Vagina (tissue), 2 donors: ENCODE measurements at regions not wholly inside any gene's neighbourhood (a gene's known extent, or its start where the extent isn't known, plus 50 kb on each side); places are given as distances from the start of the nearest gene placed in this dataset.
"Not testable (repeated sequence)": the region's sequence is repeated elsewhere in the genome, so short reads cannot be mapped to it uniquely, and the experiment has no call there.

ENCODE experiments used
- DNase-seq, 2 donors: peaks; one replicate each; pipeline ENCODE4 v3.0.0-alpha.2; 2017; ENCODE audit errors: extremely low spot score in 2 of 2
- H3K27ac ChIP-seq: fragments of 200-600 bp; sonication (generic); one replicate; pipeline ENCODE4 v1.5.1; 2019
- H3K27me3 ChIP-seq: fragments of 200-600 bp; sonication (generic); one replicate; pipeline ENCODE4 v1.5.1; 2019
- H3K36me3 ChIP-seq, 2 donors: fragments of 200-600 bp; sonication (generic); one replicate each; pipeline ENCODE4 v1.5.1; 2017 to 2019
- H3K4me1 ChIP-seq: fragments of 200-600 bp; sonication (generic); one replicate; pipeline ENCODE4 v1.5.1; 2019
- H3K4me3 ChIP-seq, 2 donors: fragments of 200-600 bp; sonication (generic); 1 replicate in 1 of 2; 2 replicates in 1 of 2; pipeline ENCODE4 v1.5.1; 2016 to 2019
- H3K9me3 ChIP-seq: fragments of 200-600 bp; sonication (generic); one replicate; pipeline ENCODE4 v1.5.1; 2019
- POLR2A ChIP-seq, 2 donors: fragments of 450-650 bp; IDR thresholded peaks; one replicate each; pipeline ENCODE4 v1.6.1; 2017; ENCODE audit warnings: antibody characterized with exemption in 2 of 2, mild to moderate bottlenecking in 2 of 2, moderate library complexity in 2 of 2
- POLR2AphosphoS5 ChIP-seq, 2 donors: sonication (generic); formaldehyde crosslinking; IDR thresholded peaks; one replicate each; pipeline ENCODE4 v1.9.0; 2017; ENCODE audit warnings: antibody characterized with exemption in 2 of 2, mild to moderate bottlenecking in 2 of 2, low read depth in 1 of 2; ENCODE audit not compliant: insufficient read depth in 1 of 2
- intact Hi-C: fragments of 100-400 bp; cut with DNase I; formaldehyde crosslinking; loops from one replicate; pipeline ENCODE4 v1.15.1; 2023
- TF ChIP-seq, protein P1 (sequence below), 3 experiments: fragments of 450-650 bp in 2 of 3; fragments of 200-600 bp in 1 of 3; sonication (generic) in 1 of 3; IDR thresholded peaks; one replicate each; pipeline ENCODE4 v1.5.1; 2017 to 2019; ENCODE audit warnings: antibody characterized with exemption in 3 of 3, mild to moderate bottlenecking in 2 of 3, moderate library complexity in 2 of 3

DNA sequence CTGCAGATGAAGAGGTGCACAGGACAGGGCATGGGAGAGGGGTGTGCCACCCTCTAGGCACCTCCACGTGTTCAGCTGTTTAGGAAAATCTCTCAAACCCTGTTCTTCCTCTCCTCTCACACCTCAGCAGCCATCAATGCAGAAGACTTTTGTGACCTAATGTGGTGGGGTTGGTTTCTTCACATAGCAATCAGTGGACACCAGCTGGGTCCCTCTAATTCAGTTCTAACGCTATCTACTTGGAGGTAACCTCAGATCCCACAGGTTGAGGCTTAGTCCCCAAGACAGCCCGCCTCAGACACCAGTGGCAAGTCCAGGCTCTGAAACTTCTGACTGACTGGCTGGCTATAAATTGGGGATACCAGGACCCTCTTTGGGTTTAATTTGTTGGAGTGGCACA is 69.9 kb upstream of the ANKRD10 start:
- H3K4me3 ChIP-seq, result no peak overlapping the region
- H3K27ac ChIP-seq, result no peak overlapping the region
- intact Hi-C loops, result no loop called here
- H3K9me3 ChIP-seq, result no peaks in the 10 kb centered on the region
- DNase-seq, result no peak
- TF ChIP-seq POLR2A (IDR thresholded peaks at IDR 0.05) (no peak), POLR2AphosphoS5 (IDR thresholded peaks at IDR 0.05; ENCODE audit: insufficient read depth in 1 of 2, low read depth in 1 of 2) (no peak)
- TF ChIP-seq, protein P1, sequence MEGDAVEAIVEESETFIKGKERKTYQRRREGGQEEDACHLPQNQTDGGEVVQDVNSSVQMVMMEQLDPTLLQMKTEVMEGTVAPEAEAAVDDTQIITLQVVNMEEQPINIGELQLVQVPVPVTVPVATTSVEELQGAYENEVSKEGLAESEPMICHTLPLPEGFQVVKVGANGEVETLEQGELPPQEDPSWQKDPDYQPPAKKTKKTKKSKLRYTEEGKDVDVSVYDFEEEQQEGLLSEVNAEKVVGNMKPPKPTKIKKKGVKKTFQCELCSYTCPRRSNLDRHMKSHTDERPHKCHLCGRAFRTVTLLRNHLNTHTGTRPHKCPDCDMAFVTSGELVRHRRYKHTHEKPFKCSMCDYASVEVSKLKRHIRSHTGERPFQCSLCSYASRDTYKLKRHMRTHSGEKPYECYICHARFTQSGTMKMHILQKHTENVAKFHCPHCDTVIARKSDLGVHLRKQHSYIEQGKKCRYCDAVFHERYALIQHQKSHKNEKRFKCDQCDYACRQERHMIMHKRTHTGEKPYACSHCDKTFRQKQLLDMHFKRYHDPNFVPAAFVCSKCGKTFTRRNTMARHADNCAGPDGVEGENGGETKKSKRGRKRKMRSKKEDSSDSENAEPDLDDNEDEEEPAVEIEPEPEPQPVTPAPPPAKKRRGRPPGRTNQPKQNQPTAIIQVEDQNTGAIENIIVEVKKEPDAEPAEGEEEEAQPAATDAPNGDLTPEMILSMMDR (IDR thresholded peaks at IDR 0.05), result no peak
- H3K36me3 ChIP-seq, result no peaks in the 10 kb centered on the region
- no peaks in the 10 kb centered on the region for H3K4me1 ChIP-seq
- H3K27me3 ChIP-seq, result no peaks in the 10 kb centered on the region

DNA sequence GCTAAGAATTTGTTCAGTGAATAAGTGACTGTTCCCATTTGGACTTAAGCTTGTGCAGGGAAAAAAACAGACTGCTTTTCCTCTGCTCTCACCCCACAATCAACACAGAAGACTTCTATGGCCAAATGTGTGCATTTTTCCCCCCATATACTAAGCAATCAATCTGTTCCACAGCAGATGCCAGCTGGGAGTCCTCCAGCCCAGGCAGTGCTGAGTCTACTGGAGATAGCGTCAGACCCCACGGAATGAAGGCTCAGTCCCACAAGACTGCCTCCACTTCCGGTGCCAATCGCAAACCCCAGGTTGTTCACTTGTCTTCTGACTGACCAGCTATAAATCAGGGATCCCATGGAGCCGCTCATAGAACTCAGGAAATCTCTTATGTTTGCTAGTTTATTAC is 69.5 kb upstream of the ANKRD10 start:
- no peaks in the 10 kb centered on the region for H3K36me3 ChIP-seq
- H3K27ac ChIP-seq, result no peak overlapping the region
- no peak overlapping the region for H3K4me3 ChIP-seq
- no peaks in the 10 kb centered on the region for H3K27me3 ChIP-seq
- no peak for TF ChIP-seq POLR2AphosphoS5 (IDR thresholded peaks at IDR 0.05; ENCODE audit: insufficient read depth in 1 of 2, low read depth in 1 of 2)
- TF ChIP-seq, protein P1 (IDR thresholded peaks at IDR 0.05), result no peak
- no peak for TF ChIP-seq POLR2A (IDR thresholded peaks at IDR 0.05)
- intact Hi-C loops, result no loop called here
- no peaks in the 10 kb centered on the region for H3K4me1 ChIP-seq
- no peaks in the 10 kb centered on the region for H3K9me3 ChIP-seq
- DNase-seq, result no peak

DNA sequence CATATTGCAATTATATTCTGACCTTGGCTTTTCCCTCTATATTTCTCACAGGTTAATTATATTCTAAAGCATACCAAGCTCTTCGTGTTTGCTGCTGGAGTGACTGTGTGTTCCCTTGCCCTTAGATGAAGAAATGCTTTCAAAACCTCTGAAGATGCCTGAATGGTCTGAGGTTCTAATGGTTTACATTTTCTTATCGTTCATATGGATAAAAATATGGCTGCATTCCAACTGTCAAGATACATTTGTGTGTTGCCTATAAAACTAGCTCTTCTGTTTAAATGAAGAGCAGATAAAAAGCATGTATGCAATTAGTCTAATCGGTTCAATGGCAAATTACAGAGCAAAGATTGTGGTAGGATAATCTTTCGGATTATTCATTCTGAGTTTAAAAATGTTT is 68.4 kb upstream of the ANKRD10 start:
- Histone ChIP-seq H3K4me1 (no peaks in the 10 kb centered on the region), H3K36me3 (no peaks in the 10 kb centered on the region), H3K4me3 (no peak overlapping the region), H3K9me3 (no peaks in the 10 kb centered on the region), H3K27me3 (no peaks in the 10 kb centered on the region), H3K27ac (no peak overlapping the region)
- TF ChIP-seq POLR2A (IDR thresholded peaks at IDR 0.05) (no peak), POLR2AphosphoS5 (IDR thresholded peaks at IDR 0.05; ENCODE audit: insufficient read depth in 1 of 2, low read depth in 1 of 2) (no peak)
- TF ChIP-seq, protein P1 (IDR thresholded peaks at IDR 0.05), result no peak
- intact Hi-C loops, result no loop called here
- DNase-seq, result no peak

- H3K36me3 ChIP-seq, result no peaks in the 10 kb centered on the region
- DNase-seq, result no peak
- H3K27me3 ChIP-seq, result no peaks in the 10 kb centered on the region
- H3K27ac ChIP-seq, result no peak overlapping the region
- H3K9me3 ChIP-seq, result no peaks in the 10 kb centered on the region
- TF ChIP-seq, protein P1 (IDR thresholded peaks at IDR 0.05), result no peak
- no peak for TF ChIP-seq POLR2AphosphoS5 (IDR thresholded peaks at IDR 0.05; ENCODE audit: insufficient read depth in 1 of 2, low read depth in 1 of 2)
- TF ChIP-seq POLR2A (IDR thresholded peaks at IDR 0.05), result no peak
- intact Hi-C loops, result no loop called here
- H3K4me1 ChIP-seq, result no peaks in the 10 kb centered on the region
- no peak overlapping the region for H3K4me3 ChIP-seq
Measured at GRCh38 chr13:110981379-110981778, 66.5 kb upstream of the ANKRD10 start.

GRCh38 chr13:110980921-110981320 is 66.1 kb upstream of the ANKRD10 start:
- Histone ChIP-seq H3K9me3 (no peaks in the 10 kb centered on the region), H3K27ac (no peak overlapping the region), H3K36me3 (no peaks in the 10 kb centered on the region), H3K4me3 (no peak overlapping the region), H3K4me1 (no peaks in the 10 kb centered on the region), H3K27me3 (no peaks in the 10 kb centered on the region)
- intact Hi-C loops, result no loop called here
- DNase-seq, result no peak
- TF ChIP-seq POLR2AphosphoS5 (IDR thresholded peaks at IDR 0.05; ENCODE audit: insufficient read depth in 1 of 2, low read depth in 1 of 2) (no peak), POLR2A (IDR thresholded peaks at IDR 0.05) (no peak)

DNA sequence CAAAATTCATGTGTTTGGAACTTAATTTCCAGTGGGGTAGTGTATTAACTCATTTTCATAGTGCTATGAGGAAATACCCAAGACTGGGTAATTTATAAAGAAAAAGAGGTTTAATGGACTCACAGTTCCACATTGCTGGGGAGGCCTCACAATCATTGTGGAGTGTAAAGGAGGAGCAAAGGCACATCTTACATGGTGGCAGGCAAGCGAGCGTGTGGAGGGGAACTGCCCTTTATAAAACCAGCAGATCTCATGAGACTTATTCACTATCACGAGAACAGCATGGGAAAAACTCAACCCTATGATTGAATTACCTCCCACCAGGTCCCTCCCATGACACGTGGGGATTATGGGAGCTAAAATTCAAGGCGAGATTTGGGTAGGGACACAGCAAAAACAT is 64.3 kb upstream of the ANKRD10 start:
- H3K9me3 ChIP-seq, H3K4me1 ChIP-seq, H3K27ac ChIP-seq, H3K27me3 ChIP-seq, DNase-seq, intact Hi-C loops, H3K36me3 ChIP-seq, H3K4me3 ChIP-seq: not testable (repeated sequence)
